ENCODE measurements at regions not wholly inside any gene's neighbourhood (a gene's known extent, or its start where the extent isn't known, plus 50 kb on each side); places are given as distances from the start of the nearest gene placed in this dataset.

DNA sequence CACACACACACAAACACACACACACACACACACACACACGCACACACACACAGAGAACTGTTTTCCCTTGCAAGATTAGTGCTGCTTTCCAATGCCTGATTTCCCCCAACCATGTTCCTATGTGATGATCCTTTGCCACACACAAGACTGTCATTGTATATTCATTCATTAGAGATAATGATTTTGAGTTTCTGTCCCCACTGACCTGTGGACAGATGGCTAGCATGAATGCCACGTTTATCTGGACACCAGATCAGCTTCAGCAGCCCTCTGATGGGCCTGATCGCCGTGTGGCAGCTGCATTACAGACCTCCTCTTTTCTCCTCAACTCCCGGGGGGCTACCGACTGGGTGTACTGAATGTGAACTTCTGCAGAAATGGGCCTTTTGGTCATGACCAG, 353.0 kb downstream of the MYCN start:
- TF ChIP-seq, protein P1, sequence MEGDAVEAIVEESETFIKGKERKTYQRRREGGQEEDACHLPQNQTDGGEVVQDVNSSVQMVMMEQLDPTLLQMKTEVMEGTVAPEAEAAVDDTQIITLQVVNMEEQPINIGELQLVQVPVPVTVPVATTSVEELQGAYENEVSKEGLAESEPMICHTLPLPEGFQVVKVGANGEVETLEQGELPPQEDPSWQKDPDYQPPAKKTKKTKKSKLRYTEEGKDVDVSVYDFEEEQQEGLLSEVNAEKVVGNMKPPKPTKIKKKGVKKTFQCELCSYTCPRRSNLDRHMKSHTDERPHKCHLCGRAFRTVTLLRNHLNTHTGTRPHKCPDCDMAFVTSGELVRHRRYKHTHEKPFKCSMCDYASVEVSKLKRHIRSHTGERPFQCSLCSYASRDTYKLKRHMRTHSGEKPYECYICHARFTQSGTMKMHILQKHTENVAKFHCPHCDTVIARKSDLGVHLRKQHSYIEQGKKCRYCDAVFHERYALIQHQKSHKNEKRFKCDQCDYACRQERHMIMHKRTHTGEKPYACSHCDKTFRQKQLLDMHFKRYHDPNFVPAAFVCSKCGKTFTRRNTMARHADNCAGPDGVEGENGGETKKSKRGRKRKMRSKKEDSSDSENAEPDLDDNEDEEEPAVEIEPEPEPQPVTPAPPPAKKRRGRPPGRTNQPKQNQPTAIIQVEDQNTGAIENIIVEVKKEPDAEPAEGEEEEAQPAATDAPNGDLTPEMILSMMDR (IDR thresholded peaks at IDR 0.05; ENCODE audit: control extremely low read depth, extremely low read depth, low read depth, missing control alignments), result no peak
- ChIA-PET POLR2A (no interaction called here), CTCF (no interaction called here)
- no peak for DNase-seq (ENCODE audit: extremely low spot score)

GRCh38 chr2:16291731-16292550, 351.6 kb downstream of the MYCN start:
- ChIA-PET CTCF (interaction anchor here (1.6 kb wide), 1 partner anchor 10 kb away, joined by 4 read pairs; no protein-coding TSS in a partner anchor), POLR2A (no interaction called here)
- TF ChIP-seq, protein P1 (IDR thresholded peaks at IDR 0.05; ENCODE audit: control extremely low read depth, extremely low read depth, low read depth, missing control alignments), result no peak
- no peak for DNase-seq (ENCODE audit: extremely low spot score)

- DNase-seq (ENCODE audit: extremely low spot score), result no peak
- ChIA-PET POLR2A (no interaction called here), CTCF (interaction anchor here (1.0 to 1.6 kb wide), 2 partner anchors 9 to 17 kb away, joined by 3 to 4 read pairs; no protein-coding TSS in a partner anchor)
- TF ChIP-seq, protein P1 (IDR thresholded peaks at IDR 0.05; ENCODE audit: control extremely low read depth, extremely low read depth, low read depth, missing control alignments), result no peak
Measured at GRCh38 chr2:16291226-16291625, 350.9 kb downstream of the MYCN start.

GRCh38 chr2:16290311-16291020, 350.1 kb downstream of the MYCN start:
- TF ChIP-seq, protein P1 (IDR thresholded peaks at IDR 0.05; ENCODE audit: control extremely low read depth, extremely low read depth, low read depth, missing control alignments), result no peak
- POLR2A ChIA-PET, result no interaction called here
- DNase-seq (ENCODE audit: extremely low spot score), result no peak
- CTCF ChIA-PET, result interaction anchor here (1.0 to 1.6 kb wide), 3 partner anchors 8 to 18 kb away, joined by 3 to 5 read pairs (median 4); no protein-coding TSS in a partner anchor

GRCh38 chr2:16288371-16289112, 348.2 kb downstream of the MYCN start:
- CTCF ChIA-PET, result interaction anchor here (1.4 kb wide), 1 partner anchor 14 kb away, joined by 5 read pairs; no protein-coding TSS in a partner anchor
- POLR2A ChIA-PET, result no interaction called here
- TF ChIP-seq, protein P1 (IDR thresholded peaks at IDR 0.05; ENCODE audit: control extremely low read depth, extremely low read depth, low read depth, missing control alignments), result no peak
- DNase-seq (ENCODE audit: extremely low spot score), result no peak

DNA sequence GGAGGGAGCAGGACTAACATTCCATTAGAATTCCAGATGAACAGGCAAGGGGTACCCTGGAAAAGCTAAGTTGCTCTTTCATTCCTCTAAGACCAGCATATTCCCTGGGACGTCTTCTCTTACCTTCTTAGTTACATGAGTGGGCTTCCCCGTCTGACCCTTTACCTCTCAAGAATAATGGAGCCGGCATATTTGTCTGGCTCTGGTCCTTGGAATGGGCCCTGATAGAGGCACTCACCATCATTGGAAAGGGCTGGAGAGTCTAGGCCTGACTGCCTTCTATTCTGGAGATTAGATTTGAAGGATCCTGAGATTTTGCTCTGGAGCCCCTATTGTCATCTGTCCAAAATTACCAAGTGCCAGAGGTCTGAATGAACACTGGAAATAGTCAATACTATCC, 347.5 kb downstream of the MYCN start:
- TF ChIP-seq, protein P1 (IDR thresholded peaks at IDR 0.05; ENCODE audit: control extremely low read depth, extremely low read depth, low read depth, missing control alignments), result no peak
- CTCF ChIA-PET, result interaction anchor here (1.3 kb wide), 1 partner anchor 11 kb away, joined by 3 read pairs; no protein-coding TSS in a partner anchor
- POLR2A ChIA-PET, result no interaction called here
- no peak for DNase-seq (ENCODE audit: extremely low spot score)

All from GM10248 (cell line).